ENCODE measurements at regions not wholly inside any gene's neighbourhood (a gene's known extent, or its start where the extent isn't known, plus 50 kb on each side); places are given as distances from the start of the nearest gene placed in this dataset.

GRCh38 chr11:44388828-44389657, 79.1 kb upstream of the ALX4 start:
- TF ChIP-seq, protein P1, sequence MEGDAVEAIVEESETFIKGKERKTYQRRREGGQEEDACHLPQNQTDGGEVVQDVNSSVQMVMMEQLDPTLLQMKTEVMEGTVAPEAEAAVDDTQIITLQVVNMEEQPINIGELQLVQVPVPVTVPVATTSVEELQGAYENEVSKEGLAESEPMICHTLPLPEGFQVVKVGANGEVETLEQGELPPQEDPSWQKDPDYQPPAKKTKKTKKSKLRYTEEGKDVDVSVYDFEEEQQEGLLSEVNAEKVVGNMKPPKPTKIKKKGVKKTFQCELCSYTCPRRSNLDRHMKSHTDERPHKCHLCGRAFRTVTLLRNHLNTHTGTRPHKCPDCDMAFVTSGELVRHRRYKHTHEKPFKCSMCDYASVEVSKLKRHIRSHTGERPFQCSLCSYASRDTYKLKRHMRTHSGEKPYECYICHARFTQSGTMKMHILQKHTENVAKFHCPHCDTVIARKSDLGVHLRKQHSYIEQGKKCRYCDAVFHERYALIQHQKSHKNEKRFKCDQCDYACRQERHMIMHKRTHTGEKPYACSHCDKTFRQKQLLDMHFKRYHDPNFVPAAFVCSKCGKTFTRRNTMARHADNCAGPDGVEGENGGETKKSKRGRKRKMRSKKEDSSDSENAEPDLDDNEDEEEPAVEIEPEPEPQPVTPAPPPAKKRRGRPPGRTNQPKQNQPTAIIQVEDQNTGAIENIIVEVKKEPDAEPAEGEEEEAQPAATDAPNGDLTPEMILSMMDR (IDR thresholded peaks at IDR 0.05): no peak
- no peak for TF ChIP-seq POLR2A (IDR thresholded peaks at IDR 0.05)

All from uterus (tissue), 2 donors.